ENCODE measurements at regions not wholly inside any gene's neighbourhood (a gene's known extent, or its start where the extent isn't known, plus 50 kb on each side); places are given as distances from the start of the nearest gene placed in this dataset.

GRCh38 chr5:56357426-56357825, 124.3 kb upstream of the ANKRD55 start:
- Histone ChIP-seq H3K9ac (ENCODE audit: low read length) (no peak overlapping the region), H2BK5ac (ENCODE audit: low read depth, low read length, poor library complexity) (no peak overlapping the region), H3K27ac (ENCODE audit: low read depth, low read length) (no peak overlapping the region), H3K79me1 (ENCODE audit: low read length) (no peaks in the 10 kb centered on the region), H3K4ac (ENCODE audit: low read depth, low read length) (no peak overlapping the region), H2AFZ (ENCODE audit: insufficient read depth, low read length, poor library complexity) (no peak overlapping the region), H3K14ac (ENCODE audit: low read length) (no peak overlapping the region), H2AK5ac (ENCODE audit: low read length) (no peak overlapping the region), H2BK120ac (ENCODE audit: insufficient read depth, low read length, poor library complexity) (no peak overlapping the region), H3K9me3 (ENCODE audit: insufficient read depth, low read depth, low read length) (no peaks in the 10 kb centered on the region), H3K18ac (ENCODE audit: low read length) (no peak overlapping the region), H3K4me3 (ENCODE audit: low read depth, low read length) (no peak overlapping the region), H3K27me3 (ENCODE audit: insufficient read depth, low read length) (no peaks in the 10 kb centered on the region), H2BK12ac (ENCODE audit: low read length) (no peak overlapping the region), H4K12ac (ENCODE audit: low read depth, low read length) (no peak overlapping the region), H3K23ac (ENCODE audit: low read length) (no peak overlapping the region), H4K91ac (ENCODE audit: low read depth, low read length) (no peak overlapping the region), H3K79me2 (ENCODE audit: control insufficient read depth, insufficient read depth, low read length, poor library complexity) (no peaks in the 10 kb centered on the region), H3K4me2 (ENCODE audit: low read length) (no peak overlapping the region), H4K8ac (ENCODE audit: low read depth, low read length) (no peak overlapping the region), H3K36me3 (ENCODE audit: control insufficient read depth in 1 of 2, insufficient read depth in 2 of 2, low read length in 2 of 2) (no peaks in the 10 kb centered on the region), H3K4me1 (ENCODE audit: control insufficient read depth in 1 of 2, insufficient read depth in 2 of 2, low read length in 2 of 2) (peaks cover 0 to 14% of the 10 kb centered on the region in 2 experiments)
- peak in 1 of 2 donors; percentile 32 for DNase-seq

GRCh38 chr5:56356836-56357160, 123.7 kb upstream of the ANKRD55 start:
- H2AFZ ChIP-seq (ENCODE audit: insufficient read depth, low read length, poor library complexity): no peak overlapping the region
- H2BK12ac ChIP-seq (ENCODE audit: low read length): no peak overlapping the region
- no peak overlapping the region for H3K4me2 ChIP-seq (ENCODE audit: low read length)
- no peak overlapping the region for H3K4ac ChIP-seq (ENCODE audit: low read depth, low read length)
- H3K27me3 ChIP-seq (ENCODE audit: insufficient read depth, low read length): no peaks in the 10 kb centered on the region
- H4K8ac ChIP-seq (ENCODE audit: low read depth, low read length): no peak overlapping the region
- H4K91ac ChIP-seq (ENCODE audit: low read depth, low read length): no peak overlapping the region
- H2BK5ac ChIP-seq (ENCODE audit: low read depth, low read length, poor library complexity): no peak overlapping the region
- no peaks in the 10 kb centered on the region for H3K9me3 ChIP-seq (ENCODE audit: insufficient read depth, low read depth, low read length)
- peaks cover 0 to 14% of the 10 kb centered on the region in 2 experiments for H3K4me1 ChIP-seq (ENCODE audit: control insufficient read depth in 1 of 2, insufficient read depth in 2 of 2, low read length in 2 of 2)
- no peak overlapping the region for H3K27ac ChIP-seq (ENCODE audit: low read depth, low read length)
- H3K23ac ChIP-seq (ENCODE audit: low read length): no peak overlapping the region
- no peak overlapping the region for H3K4me3 ChIP-seq (ENCODE audit: low read depth, low read length)
- no peak overlapping the region for H3K14ac ChIP-seq (ENCODE audit: low read length)
- no peaks in the 10 kb centered on the region for H3K36me3 ChIP-seq (ENCODE audit: control insufficient read depth in 1 of 2, insufficient read depth in 2 of 2, low read length in 2 of 2)
- no peak overlapping the region for H3K18ac ChIP-seq (ENCODE audit: low read length)
- H4K12ac ChIP-seq (ENCODE audit: low read depth, low read length): no peak overlapping the region
- peak overlapping the region; percentile 61 for H2BK120ac ChIP-seq (ENCODE audit: insufficient read depth, low read length, poor library complexity)
- no peaks in the 10 kb centered on the region for H3K79me2 ChIP-seq (ENCODE audit: control insufficient read depth, insufficient read depth, low read length, poor library complexity)
- no peak overlapping the region for H2AK5ac ChIP-seq (ENCODE audit: low read length)
- peaks cover 3% of the 10 kb centered on the region for H3K79me1 ChIP-seq (ENCODE audit: low read length)
- no peak for DNase-seq
- no peak overlapping the region for H3K9ac ChIP-seq (ENCODE audit: low read length)

- H3K79me1 ChIP-seq (ENCODE audit: low read length): peaks cover 3% of the 10 kb centered on the region
- H4K91ac ChIP-seq (ENCODE audit: low read depth, low read length): no peak overlapping the region
- H3K18ac ChIP-seq (ENCODE audit: low read length): no peak overlapping the region
- H3K14ac ChIP-seq (ENCODE audit: low read length): no peak overlapping the region
- H3K79me2 ChIP-seq (ENCODE audit: control insufficient read depth, insufficient read depth, low read length, poor library complexity): no peaks in the 10 kb centered on the region
- no peaks in the 10 kb centered on the region for H3K9me3 ChIP-seq (ENCODE audit: insufficient read depth, low read depth, low read length)
- H3K4ac ChIP-seq (ENCODE audit: low read depth, low read length): no peak overlapping the region
- H2BK120ac ChIP-seq (ENCODE audit: insufficient read depth, low read length, poor library complexity): no peak overlapping the region
- no CpG with 5 or more reads among the region's 6 CpGs for WGBS (ENCODE audit: extremely low coverage, insufficient coverage, insufficient read length)
- no peak overlapping the region for H2AK5ac ChIP-seq (ENCODE audit: low read length)
- no peak overlapping the region for H2BK5ac ChIP-seq (ENCODE audit: low read depth, low read length, poor library complexity)
- H3K23ac ChIP-seq (ENCODE audit: low read length): no peak overlapping the region
- H3K9ac ChIP-seq (ENCODE audit: low read length): no peak overlapping the region
- no peak overlapping the region for H4K12ac ChIP-seq (ENCODE audit: low read depth, low read length)
- H3K4me1 ChIP-seq (ENCODE audit: control insufficient read depth in 1 of 2, insufficient read depth in 2 of 2, low read length in 2 of 2): peaks cover 0 to 14% of the 10 kb centered on the region in 2 experiments
- H3K36me3 ChIP-seq (ENCODE audit: control insufficient read depth in 1 of 2, insufficient read depth in 2 of 2, low read length in 2 of 2): no peaks in the 10 kb centered on the region
- H3K27me3 ChIP-seq (ENCODE audit: insufficient read depth, low read length): no peaks in the 10 kb centered on the region
- no peak overlapping the region for H3K4me2 ChIP-seq (ENCODE audit: low read length)
- H2BK12ac ChIP-seq (ENCODE audit: low read length): no peak overlapping the region
- no peak for DNase-seq
- no peak overlapping the region for H2AFZ ChIP-seq (ENCODE audit: insufficient read depth, low read length, poor library complexity)
- no peak overlapping the region for H4K8ac ChIP-seq (ENCODE audit: low read depth, low read length)
- H3K27ac ChIP-seq (ENCODE audit: low read depth, low read length): no peak overlapping the region
- H3K4me3 ChIP-seq (ENCODE audit: low read depth, low read length): no peak overlapping the region
Measured at GRCh38 chr5:56356121-56356835, 123.1 kb upstream of the ANKRD55 start.

DNA sequence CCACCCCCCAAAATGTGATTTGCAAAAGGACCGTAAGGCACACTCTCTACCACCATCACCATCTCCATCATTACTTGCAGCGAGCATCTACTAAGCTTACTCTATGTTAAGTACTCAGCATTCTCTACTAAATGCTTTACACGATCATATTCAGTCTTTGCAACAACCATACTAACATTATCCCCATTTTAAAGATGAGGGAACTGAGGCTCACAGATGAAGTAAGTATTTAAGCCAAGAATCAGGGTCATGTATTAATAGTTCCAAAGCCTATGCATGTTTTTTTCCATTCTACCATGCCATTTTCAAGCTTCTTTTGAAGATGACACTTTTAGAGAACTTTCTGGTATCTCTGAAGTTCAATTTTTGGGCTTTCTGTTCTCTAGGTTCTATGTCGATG, 121.7 kb upstream of the ANKRD55 start:
- Histone ChIP-seq H3K14ac (ENCODE audit: low read length) (no peak overlapping the region), H2BK5ac (ENCODE audit: low read depth, low read length, poor library complexity) (no peak overlapping the region), H3K27ac (ENCODE audit: low read depth, low read length) (no peak overlapping the region), H2BK12ac (ENCODE audit: low read length) (no peak overlapping the region), H3K79me2 (ENCODE audit: control insufficient read depth, insufficient read depth, low read length, poor library complexity) (no peaks in the 10 kb centered on the region), H3K23ac (ENCODE audit: low read length) (no peak overlapping the region), H3K4me2 (ENCODE audit: low read length) (no peak overlapping the region), H3K27me3 (ENCODE audit: insufficient read depth, low read length) (no peaks in the 10 kb centered on the region), H4K12ac (ENCODE audit: low read depth, low read length) (no peak overlapping the region), H3K4me1 (ENCODE audit: control insufficient read depth in 1 of 2, insufficient read depth in 2 of 2, low read length in 2 of 2) (peaks cover 4 to 18% of the 10 kb centered on the region in 2 experiments), H3K18ac (ENCODE audit: low read length) (no peak overlapping the region), H3K9ac (ENCODE audit: low read length) (no peak overlapping the region), H2AK5ac (ENCODE audit: low read length) (no peak overlapping the region), H2BK120ac (ENCODE audit: insufficient read depth, low read length, poor library complexity) (no peak overlapping the region), H2AFZ (ENCODE audit: insufficient read depth, low read length, poor library complexity) (no peak overlapping the region), H3K4ac (ENCODE audit: low read depth, low read length) (no peak overlapping the region), H4K8ac (ENCODE audit: low read depth, low read length) (no peak overlapping the region), H4K91ac (ENCODE audit: low read depth, low read length) (no peak overlapping the region), H3K4me3 (ENCODE audit: low read depth, low read length) (no peak overlapping the region), H3K79me1 (ENCODE audit: low read length) (peaks cover 8% of the 10 kb centered on the region), H3K9me3 (ENCODE audit: insufficient read depth, low read depth, low read length) (no peaks in the 10 kb centered on the region), H3K36me3 (ENCODE audit: control insufficient read depth in 1 of 2, insufficient read depth in 2 of 2, low read length in 2 of 2) (no peaks in the 10 kb centered on the region)
- whole genome bisulfite sequencing (ENCODE audit: extremely low coverage, insufficient coverage, insufficient read length): no CpG with 5 or more reads among the region's 4 CpGs
- DNase-seq: no peak
